Aorta (tissue), 5 donors: ENCODE measurements at regions not wholly inside any gene's neighbourhood (a gene's known extent, or its start where the extent isn't known, plus 50 kb on each side); places are given as distances from the start of the nearest gene placed in this dataset.
A peak's percentile ranks its signal among the peaks of the same experiment; 100 is the strongest.

Experiments used
- ATAC-seq: fragments of 200-7000 bp; cut with Tn5 transposase; one replicate; pipeline ENCODE4 v1.9.1; 2022; ENCODE audit warnings: moderate library complexity; ENCODE audit not compliant: low FRiP score
- DNase-seq, 2 donors: peaks; one replicate each; pipeline ENCODE4 v3.0.0-alpha.2; 2020
- H3K27ac ChIP-seq, 2 donors: one replicate each; pipeline ENCODE4 v1.5.1; 2013; ENCODE audit warnings: low read length in 2 of 2, mild to moderate bottlenecking in 2 of 2, moderate library complexity in 2 of 2, control low read depth in 1 of 2, inconsistent platforms in 1 of 2, low read depth in 1 of 2
- H3K27me3 ChIP-seq, 2 donors: one replicate each; pipeline ENCODE4 v1.6.1; 2013; ENCODE audit warnings: control low read depth in 1 of 2, low read length in 1 of 2, mild to moderate bottlenecking in 1 of 2, moderate library complexity in 1 of 2; ENCODE audit not compliant: insufficient read depth in 2 of 2, control insufficient read depth in 1 of 2
- H3K36me3 ChIP-seq, 2 donors: one replicate each; pipeline ENCODE4 v1.6.1; 2013; ENCODE audit warnings: control low read depth in 1 of 2, low read length in 1 of 2, mild to moderate bottlenecking in 1 of 2; ENCODE audit not compliant: insufficient read depth in 2 of 2, control insufficient read depth in 1 of 2
- H3K4me1 ChIP-seq, 2 donors: one replicate each; pipeline ENCODE4 v1.6.1; 2013; ENCODE audit warnings: low read length in 2 of 2, control low read depth in 1 of 2, mild to moderate bottlenecking in 1 of 2, moderate library complexity in 1 of 2; ENCODE audit not compliant: insufficient read depth in 2 of 2, control insufficient read depth in 1 of 2
- H3K4me3 ChIP-seq, 2 donors: one replicate each; pipeline ENCODE4 v1.5.1; 2013; ENCODE audit warnings: low read length in 2 of 2, control low read depth in 1 of 2, mild to moderate bottlenecking in 1 of 2
- H3K9me3 ChIP-seq: one replicate; pipeline ENCODE4 v1.6.1; 2013; ENCODE audit warnings: mild to moderate bottlenecking, low read length; ENCODE audit not compliant: control insufficient read depth
- WGBS, 2 donors: extraction: QIAGEN DNeasy Blood & Tissue Kit; methylation state at CpG; one replicate each; pipeline ENCODE4 v1.1.7; 2013; 5-methylcytosine and 5-hydroxymethylcytosine counted together
- intact Hi-C, 2 donors: fragments of 100-400 bp; cut with DNase I; formaldehyde crosslinking; loops; one replicate each; pipeline versions ENCODE4 v1.14.2 to v1.15.0; 2022
- donor health status: healthy with polysubstance abuse.
- donor health status: Bipolar disorder and iron deficiency.
- donor health status: DM: no; HTN: no; CAD: no.
- donor health status: DM: no; HTN: no; CAD: no.
- donor health status: DM: yes; HTN: yes; CAD: no.

GRCh38 chr2:173491418-173491817 lies 136.7 kb downstream of the CDCA7 start:
- DNase-seq, result no peak
- H3K4me1 ChIP-seq, result no peaks in the 10 kb centered on the region
- no peak overlapping the region for H3K4me3 ChIP-seq
- no peaks in the 10 kb centered on the region for H3K27me3 ChIP-seq
- 92% methylated on average over 4 of the region's 4 CpGs for WGBS, 2 donors
- H3K9me3 ChIP-seq, result no peaks in the 10 kb centered on the region
- intact Hi-C loops, result no loop called here
- no peak overlapping the region for H3K27ac ChIP-seq
- H3K36me3 ChIP-seq, result no peaks in the 10 kb centered on the region
- no peak for ATAC-seq

- ATAC-seq (no peak), DNase-seq (no peak)
- 98% methylated on average over 2 of the region's 2 CpGs for WGBS, 2 donors
- H3K4me3 ChIP-seq, result no peak overlapping the region
- H3K27ac ChIP-seq, result no peak overlapping the region
- intact Hi-C loops, result no loop called here
- H3K36me3 ChIP-seq, result no peaks in the 10 kb centered on the region
- no peaks in the 10 kb centered on the region for H3K27me3 ChIP-seq
- no peaks in the 10 kb centered on the region for H3K4me1 ChIP-seq
- H3K9me3 ChIP-seq, result no peaks in the 10 kb centered on the region
These were observed 139.2 kb downstream of the CDCA7 start for GRCh38 chr2:173493874-173494273.

- Histone ChIP-seq H3K36me3 (no peaks in the 10 kb centered on the region), H3K27me3 (no peaks in the 10 kb centered on the region), H3K4me1 (no peaks in the 10 kb centered on the region), H3K27ac (no peak overlapping the region), H3K4me3 (peak overlapping the region; percentile 26 to 51), H3K9me3 (no peaks in the 10 kb centered on the region)
- intact Hi-C loops, result no loop called here
- ATAC-seq, result no peak
- no peak for DNase-seq
- 35 to 36% methylated on average over 3 of the region's 3 CpGs for WGBS, 2 donors
These were observed 142.1 kb downstream of the CDCA7 start for GRCh38 chr2:173496746-173497145.

GRCh38 chr2:173500953-173501352 lies 146.3 kb downstream of the CDCA7 start:
- ATAC-seq, result no peak
- intact Hi-C loops, result no loop called here

GRCh38 chr2:173502296-173502695 lies 147.6 kb downstream of the CDCA7 start:
- no peak overlapping the region for H3K27ac ChIP-seq
- 89 to 91% methylated on average over 6 of the region's 6 CpGs for WGBS, 2 donors
- no peaks in the 10 kb centered on the region for H3K4me1 ChIP-seq
- H3K4me3 ChIP-seq, result no peak overlapping the region
- peaks cover 3% of the 10 kb centered on the region for H3K9me3 ChIP-seq
- intact Hi-C loops, result no loop called here
- no peak for DNase-seq
- H3K27me3 ChIP-seq, result no peaks in the 10 kb centered on the region
- no peaks in the 10 kb centered on the region for H3K36me3 ChIP-seq
- no peak for ATAC-seq

More at GRCh38 chr2:173500953-173501352, 146.3 kb downstream of the CDCA7 start:
- no peak overlapping the region for H3K4me3 ChIP-seq
- peaks cover 3% of the 10 kb centered on the region for H3K9me3 ChIP-seq
- H3K4me1 ChIP-seq, result no peaks in the 10 kb centered on the region
- H3K27ac ChIP-seq, result no peak overlapping the region
- whole genome bisulfite sequencing, 2 donors, result 79 to 83% methylated on average over 1 of the region's 1 CpG
- H3K27me3 ChIP-seq, result no peaks in the 10 kb centered on the region
- no peaks in the 10 kb centered on the region for H3K36me3 ChIP-seq
- DNase-seq, result no peak

GRCh38 chr2:173511357-173511756 lies 156.7 kb downstream of the CDCA7 start:
- ATAC-seq (no peak), DNase-seq (no peak)
- Histone ChIP-seq H3K36me3 (no peaks in the 10 kb centered on the region), H3K4me1 (no peaks in the 10 kb centered on the region), H3K4me3 (no peak overlapping the region), H3K9me3 (no peaks in the 10 kb centered on the region), H3K27ac (no peak overlapping the region), H3K27me3 (peaks cover 0 to 3% of the 10 kb centered on the region in 2 donors)
- 70 to 80% methylated on average over 3 of the region's 3 CpGs for WGBS, 2 donors
- intact Hi-C loops, result no loop called here

- Histone ChIP-seq H3K4me1 (no peaks in the 10 kb centered on the region), H3K9me3 (no peaks in the 10 kb centered on the region), H3K4me3 (no peak overlapping the region), H3K27me3 (peaks cover 0 to 3% of the 10 kb centered on the region in 2 donors), H3K36me3 (no peaks in the 10 kb centered on the region), H3K27ac (no peak overlapping the region)
- ATAC-seq (no peak), DNase-seq (no peak)
- WGBS, 2 donors, result 30 to 43% methylated on average over 1 of the region's 1 CpG
- intact Hi-C loops, result no loop called here
These were observed 157.3 kb downstream of the CDCA7 start for GRCh38 chr2:173511942-173512341.

GRCh38 chr2:173513107-173513727 lies 158.5 kb downstream of the CDCA7 start:
- no peak for ATAC-seq
- WGBS, 2 donors, result 35 to 41% methylated on average over 8 of the region's 8 CpGs

GRCh38 chr2:173520918-173521317 lies 166.2 kb downstream of the CDCA7 start:
- 61 to 62% methylated on average over 2 of the region's 2 CpGs for WGBS, 2 donors
- Histone ChIP-seq H3K36me3 (no peaks in the 10 kb centered on the region), H3K4me1 (no peaks in the 10 kb centered on the region), H3K9me3 (peaks cover 1% of the 10 kb centered on the region), H3K27ac (no peak overlapping the region), H3K4me3 (no peak overlapping the region), H3K27me3 (no peaks in the 10 kb centered on the region)
- ATAC-seq, result no peak
- DNase-seq, result no peak
- intact Hi-C loops, result no loop called here

More at GRCh38 chr2:173513107-173513727, 158.5 kb downstream of the CDCA7 start:
- intact Hi-C loops, result no loop called here
- DNase-seq, result no peak
- H3K4me3 ChIP-seq, result no peak overlapping the region
- H3K4me1 ChIP-seq, result no peaks in the 10 kb centered on the region
- H3K27me3 ChIP-seq, result peaks cover 0 to 3% of the 10 kb centered on the region in 2 donors
- H3K9me3 ChIP-seq, result no peaks in the 10 kb centered on the region
- H3K36me3 ChIP-seq, result no peaks in the 10 kb centered on the region
- H3K27ac ChIP-seq, result no peak overlapping the region
